Inferior parietal cortex (tissue), 1 donor: ENCODE measurements at regions not wholly inside any gene's neighbourhood (a gene's known extent, or its start where the extent isn't known, plus 50 kb on each side); places are given as distances from the start of the nearest gene placed in this dataset.

Experiments
- DNase-seq: peaks from one replicate; pipeline ENCODE4 v3.0.0-alpha.2; 2016; ENCODE audit errors: extremely low spot score

DNA sequence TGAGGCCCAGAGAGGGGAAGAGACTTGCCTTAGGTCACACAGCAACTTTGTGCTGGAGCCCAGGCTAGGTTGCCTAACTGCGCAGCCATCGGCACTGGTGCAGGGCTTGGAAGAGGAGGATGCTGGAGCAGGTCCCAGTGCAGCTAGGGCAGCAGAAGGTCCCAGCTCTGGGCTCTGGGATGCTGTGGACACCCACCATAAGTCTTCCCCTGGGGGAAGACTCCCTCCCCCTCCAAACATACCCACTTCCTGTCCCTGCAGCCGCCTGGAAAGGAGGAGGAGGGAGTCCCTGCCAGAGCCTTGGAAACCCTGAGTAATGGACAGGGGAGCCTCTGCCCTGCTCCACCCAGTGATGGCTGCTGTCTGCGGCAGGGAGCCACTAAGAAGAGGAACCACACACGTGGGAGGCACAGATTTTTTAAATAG, 93.6 kb downstream of the NCR2 start:
- DNase-seq: no peak

DNA sequence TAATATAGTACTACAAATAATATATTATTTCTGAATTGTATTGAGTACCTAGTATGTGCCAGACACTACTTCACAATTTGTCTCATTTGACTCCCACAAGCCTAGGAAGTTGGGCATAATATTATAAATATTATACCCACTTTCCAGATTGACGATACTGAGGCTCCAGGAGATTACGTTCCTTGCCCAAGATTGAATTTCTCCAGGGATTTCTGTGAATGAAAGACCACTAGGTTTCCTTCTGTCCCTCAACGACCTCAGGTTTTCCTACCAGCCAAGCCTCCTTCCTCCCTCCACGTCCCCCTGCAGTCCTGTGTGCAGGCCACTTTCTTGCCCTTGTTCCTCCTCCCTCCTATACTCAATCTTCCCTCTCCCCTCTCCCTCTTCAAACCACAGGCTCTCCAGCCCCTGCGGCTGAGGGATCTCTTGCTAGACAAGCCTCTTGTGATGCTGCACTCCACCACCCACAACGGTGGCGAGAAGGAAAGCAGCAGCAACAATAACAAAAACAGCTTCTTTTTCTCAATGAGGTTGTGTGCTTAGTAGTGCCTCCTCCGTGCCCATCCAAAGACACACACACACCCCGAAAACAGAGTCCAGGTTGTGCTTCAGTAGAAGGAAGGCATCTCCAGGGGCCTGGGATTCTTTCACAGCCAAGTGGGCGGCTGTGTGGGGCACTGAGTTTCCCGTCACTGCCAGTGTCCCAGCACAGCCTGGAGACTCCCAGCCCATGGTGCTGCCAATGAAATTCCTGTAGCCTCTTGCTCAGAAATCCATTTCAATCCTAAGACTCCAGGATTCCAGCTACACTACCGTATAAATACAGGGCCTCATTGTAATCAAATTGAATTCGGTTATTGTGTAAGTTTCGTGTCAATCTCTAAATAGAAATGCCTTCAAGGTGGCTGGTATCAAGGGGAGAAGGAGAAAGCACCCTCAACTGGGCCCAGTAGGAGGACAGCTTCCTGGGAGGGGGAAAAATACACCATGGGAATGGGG, 94.4 kb downstream of the NCR2 start:
- DNase-seq: no peak

DNA sequence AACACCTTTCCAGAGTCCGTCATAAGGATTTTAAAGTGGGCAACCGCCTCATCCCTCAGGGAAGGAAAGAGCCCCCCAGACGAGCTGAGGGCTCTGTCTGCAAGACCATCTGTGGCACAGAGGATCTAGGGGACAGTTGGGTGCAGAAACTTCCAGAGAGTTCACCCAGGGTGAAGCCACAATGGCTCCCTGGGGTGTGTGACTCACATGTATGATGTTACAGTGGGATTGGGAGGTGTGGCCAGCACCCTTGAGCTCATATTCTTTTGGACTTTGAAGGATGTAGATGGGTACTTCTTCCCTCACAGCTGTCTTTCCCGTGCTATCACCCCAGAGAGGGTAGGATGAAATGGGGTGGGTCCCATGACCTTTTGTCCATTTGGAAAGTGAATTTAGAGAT, 95.5 kb downstream of the NCR2 start:
- no peak for DNase-seq

DNA sequence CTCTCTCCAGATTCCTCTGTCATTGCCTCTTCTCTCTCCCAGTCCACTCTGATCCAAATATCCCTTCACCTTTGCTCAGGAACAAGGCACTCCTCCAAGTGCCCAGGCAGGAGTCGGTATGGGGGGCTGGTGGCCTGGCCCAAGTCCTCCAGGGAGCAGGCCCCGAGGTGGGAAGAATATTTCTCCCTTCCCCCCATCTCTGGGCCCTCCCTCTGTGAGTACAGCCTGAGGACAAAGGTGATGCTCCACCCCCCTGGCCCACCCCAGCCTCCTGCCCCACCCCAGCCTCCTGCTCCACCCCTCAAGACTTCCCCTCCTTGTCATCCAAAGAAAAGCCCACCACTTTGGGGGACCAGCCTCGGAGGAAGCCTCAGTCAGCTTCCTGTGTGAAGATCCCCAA, 96.9 kb downstream of the NCR2 start:
- DNase-seq: no peak

DNA sequence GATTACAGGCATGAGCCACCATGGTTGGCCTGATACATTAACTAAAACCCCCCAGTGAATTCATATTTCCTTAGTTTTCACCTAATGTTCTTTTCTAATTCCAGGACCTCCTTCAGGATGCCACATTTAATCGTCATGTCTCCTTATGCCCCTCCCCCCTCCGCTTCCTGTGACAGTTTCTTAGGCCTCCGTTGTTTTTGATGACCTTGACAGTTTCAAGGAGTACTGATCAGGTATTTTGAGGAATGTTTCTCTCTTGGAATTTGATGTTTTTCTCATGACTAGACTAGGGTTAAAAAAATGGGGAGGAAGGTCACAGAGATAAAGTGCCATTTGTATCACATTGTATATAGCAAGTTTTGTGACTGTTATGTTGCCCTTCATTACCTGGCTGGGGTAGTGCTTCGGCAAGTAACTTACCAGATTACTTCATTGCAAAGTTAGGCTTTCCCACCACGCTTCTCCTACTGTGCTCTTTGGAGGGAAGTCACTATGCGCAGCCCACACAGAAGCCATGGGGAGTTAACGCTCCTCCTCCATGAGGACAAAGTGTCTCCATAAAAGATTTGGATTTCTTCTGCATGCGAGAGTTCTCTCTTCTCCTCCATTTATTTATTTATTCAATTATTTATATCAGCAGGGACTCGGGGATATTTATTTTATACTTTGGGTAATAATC, 99.5 kb downstream of the NCR2 start:
- no peak for DNase-seq

DNA sequence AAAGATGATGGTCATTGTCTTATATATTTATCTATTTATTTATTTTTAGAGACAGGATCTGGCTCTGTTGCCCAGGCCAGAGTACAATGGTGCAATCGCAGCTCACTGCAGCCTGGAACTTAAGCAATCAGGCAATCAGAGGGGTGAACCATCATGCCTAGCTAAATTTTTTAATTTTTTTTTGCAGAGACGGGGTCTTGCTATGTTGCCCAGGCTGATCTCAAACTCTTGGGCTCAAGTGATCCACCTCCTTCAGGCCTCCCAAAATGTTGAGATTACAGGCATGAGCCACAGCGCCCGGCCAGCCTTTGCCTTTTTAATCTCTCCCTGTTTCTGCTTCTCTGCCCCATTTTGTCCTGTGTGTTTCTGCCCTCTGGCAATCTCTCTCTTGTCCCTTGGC, 102.2 kb downstream of the NCR2 start:
- no peak for DNase-seq

DNA sequence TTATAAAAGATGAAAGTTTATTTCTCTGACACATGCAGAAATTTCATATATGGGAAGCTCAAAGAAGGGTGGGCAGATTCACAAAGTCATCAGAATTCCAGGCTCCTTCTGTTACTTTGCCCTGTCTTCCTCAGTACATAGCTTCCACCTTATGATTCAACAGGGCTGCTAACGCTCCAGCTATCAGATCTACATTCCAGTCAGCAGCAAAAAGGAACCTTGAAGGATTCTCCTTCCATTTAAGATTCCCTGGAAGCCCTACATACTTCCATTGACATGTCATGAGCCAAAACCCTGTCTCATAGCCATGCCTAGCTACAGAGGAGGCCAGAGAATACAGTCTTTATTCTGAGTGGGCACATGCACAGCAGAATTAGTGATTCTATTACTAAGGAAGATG, 103.3 kb downstream of the NCR2 start:
- DNase-seq: no peak

DNA sequence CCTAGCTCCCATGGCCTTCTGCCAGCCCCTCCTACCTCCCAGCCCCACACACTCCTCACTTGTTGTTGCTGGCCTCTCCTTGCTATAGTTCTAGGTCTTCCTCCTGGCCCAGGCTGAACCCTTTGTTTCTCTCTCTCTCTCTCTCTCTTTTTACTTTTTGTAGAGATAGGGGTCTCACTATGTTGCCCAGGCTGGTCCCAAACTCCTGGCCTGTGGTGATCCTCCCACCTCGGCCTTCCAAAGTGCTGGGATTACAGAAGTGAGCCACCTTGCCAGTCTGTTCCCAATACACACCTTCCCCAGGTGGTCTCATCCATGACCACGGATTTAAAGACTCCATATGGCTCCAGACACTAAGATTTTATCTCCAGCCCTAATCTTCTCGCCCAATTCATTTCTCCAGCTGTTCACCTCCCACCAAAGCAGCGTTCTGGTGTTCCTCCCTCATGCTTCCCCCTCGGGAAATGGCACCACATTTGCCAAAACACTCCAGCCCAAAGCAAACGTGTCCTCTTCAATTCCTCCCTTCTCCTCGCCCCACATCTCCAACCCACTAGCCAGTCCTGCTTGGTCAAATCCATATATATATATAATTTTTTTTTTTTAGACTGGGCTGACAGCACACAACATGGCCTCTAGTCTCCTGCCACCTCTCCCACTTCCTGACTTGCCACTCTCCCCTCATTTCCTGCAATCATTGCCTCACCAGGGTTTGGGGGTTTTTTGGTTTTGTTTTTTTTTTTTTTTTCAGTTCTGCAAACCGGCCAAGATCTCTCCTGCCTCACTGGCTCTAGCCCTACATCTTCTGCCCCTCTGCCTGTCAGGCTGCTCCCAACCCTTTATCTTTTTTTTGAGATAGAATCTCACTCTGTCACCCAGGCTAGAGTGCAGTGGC, 104.4 kb downstream of the NCR2 start:
- DNase-seq: no peak

DNA sequence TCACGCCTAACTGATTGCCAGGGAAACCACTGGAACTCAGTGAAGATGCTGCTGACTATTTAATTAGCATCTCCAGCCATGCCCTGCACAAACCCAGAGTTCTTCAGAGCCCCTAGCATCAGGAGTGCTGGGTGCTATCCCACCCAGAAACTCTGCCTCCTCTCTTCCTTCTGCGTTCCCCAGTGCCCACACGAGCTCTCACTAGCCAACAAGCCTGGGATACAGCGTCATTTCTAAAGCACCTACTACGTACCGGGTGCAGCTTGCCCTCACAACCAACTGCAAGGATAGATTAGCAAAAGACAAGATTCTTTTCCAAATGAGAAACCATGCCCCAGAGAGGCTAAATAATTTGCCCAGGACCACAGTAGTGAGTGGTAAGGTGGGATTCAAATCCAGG, 105.2 kb upstream of the FOXP4 start:
- no peak for DNase-seq

DNA sequence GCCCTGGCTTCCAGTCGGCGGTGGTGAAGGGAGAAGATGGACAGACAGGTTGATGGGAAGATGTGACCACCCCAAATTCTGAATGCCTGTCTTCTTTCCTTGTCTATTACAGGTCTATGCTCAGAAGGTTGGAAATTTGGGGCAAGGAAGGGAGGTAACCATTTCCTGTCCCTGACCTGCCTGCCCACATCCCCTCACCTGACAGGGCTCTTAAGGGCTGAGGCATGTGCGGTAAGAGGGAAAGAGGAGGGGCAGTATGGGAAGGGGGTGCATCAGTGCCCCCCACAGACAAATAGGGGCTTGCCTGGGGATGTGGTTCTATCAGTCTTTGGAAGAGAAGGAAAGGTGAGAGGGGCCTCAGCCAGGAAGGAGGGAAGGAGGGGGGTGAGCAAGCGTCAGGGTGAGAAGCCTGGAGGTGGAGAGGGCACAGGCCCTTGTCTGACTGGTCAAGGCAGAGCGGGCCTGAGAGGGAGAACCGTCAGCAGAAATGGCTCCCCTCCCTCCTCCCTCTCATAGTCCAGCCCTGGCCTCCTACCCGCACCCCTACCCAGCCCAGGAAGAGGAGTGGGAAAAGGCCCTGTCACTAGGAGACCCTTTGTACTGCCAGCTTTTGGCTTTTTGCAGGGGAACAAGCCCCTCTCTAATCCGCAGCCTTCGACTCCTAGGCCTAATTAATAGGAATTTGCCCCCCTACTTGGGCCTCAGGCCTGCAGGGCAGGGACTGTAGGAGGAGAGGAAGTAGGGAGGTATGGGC, 104.4 kb upstream of the FOXP4 start:
- no peak for DNase-seq

DNA sequence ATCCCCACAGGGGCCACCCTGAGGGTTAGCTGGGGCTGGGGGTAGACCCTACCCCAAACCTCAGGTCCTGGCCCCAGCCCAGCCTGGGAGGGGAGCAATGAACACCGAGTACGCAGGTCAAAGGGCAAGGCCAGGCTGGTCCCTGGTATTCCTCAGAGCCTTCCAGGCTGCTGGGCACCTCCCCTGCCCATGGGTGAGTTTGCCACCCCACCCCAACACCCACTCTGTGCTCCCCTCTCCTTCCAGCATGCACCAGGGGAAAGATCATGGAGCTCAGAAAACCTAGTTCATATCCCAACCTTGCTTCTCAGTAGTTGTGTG, 103.9 kb upstream of the FOXP4 start:
- DNase-seq: no peak

DNA sequence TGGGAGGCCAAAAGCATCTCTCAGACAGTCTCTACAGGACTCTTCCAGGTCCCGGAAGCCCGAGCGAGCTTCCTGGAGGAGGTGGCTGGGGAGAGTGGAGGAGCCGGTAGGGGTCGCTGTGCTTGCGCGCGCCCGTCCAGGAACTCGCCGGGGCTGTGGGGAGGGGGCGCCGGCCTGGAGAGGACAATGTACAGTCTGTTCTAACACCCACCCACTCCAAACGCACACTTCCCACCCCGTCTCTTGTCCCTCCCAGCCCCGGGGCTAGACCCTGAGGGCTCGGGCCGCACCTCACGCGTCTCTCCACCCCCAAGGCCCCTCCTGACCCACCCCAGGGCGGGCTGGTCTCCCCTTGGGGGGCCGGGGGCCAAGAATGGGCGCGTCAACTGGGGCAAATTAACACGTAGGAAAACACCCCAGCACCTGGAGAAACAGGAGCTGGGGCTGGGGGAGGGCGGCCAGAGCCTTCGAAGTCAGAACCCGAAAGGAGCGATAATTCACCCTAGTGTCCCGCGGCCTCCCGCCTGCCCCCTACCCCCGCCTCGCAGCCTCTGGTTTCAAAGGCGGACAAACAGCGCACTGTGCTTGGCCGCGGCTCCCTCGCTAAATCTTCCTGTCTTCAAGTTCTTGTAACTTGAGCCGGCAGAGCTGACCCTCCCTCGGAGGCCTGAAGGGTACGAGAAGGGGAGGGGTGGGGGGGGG, 103.2 kb upstream of the FOXP4 start:
- DNase-seq: no peak

DNA sequence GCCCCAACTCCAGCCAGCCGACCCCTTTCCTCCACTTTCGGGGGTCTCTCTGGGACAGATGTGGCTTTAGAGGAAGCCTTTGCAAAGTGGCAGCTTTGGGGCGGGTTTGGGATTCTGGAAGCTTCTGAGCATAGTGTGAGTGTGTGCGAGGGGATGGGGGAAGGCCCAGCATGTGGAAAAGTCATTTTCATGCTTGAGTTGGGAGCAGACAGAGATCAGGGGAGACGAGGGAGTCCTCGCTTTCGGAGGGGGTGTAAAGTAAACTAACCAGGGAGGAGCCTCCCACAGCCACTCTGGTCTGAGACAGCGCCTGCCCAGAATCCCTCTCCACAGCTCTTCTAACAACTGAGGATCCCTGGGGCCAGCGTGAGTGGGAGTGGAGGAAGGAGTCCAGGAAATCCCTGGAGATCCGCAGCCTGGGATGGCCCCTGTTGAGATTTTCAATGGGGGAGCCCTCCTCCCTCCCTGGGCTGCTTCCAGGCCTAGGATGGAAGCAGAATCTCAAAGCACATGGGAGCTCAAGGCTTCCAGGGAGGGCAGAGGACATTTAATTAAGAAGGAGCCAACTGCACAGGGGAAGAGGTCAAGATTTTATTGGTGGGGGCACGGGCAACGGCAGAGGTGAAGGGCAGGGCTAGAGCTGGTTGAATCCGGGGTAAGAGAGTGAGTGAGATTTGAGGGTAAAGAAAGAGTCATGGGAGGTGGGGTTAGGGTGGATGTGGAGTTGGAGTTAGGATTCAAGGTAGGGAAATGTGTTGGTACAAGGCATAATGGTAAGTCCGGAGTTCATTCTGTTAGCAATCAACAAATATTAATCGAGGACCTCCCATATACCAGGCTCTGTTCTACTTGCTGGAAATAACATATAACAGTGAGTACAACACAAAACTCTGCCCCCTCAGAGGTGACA, 102.3 kb upstream of the FOXP4 start:
- DNase-seq: no peak

DNA sequence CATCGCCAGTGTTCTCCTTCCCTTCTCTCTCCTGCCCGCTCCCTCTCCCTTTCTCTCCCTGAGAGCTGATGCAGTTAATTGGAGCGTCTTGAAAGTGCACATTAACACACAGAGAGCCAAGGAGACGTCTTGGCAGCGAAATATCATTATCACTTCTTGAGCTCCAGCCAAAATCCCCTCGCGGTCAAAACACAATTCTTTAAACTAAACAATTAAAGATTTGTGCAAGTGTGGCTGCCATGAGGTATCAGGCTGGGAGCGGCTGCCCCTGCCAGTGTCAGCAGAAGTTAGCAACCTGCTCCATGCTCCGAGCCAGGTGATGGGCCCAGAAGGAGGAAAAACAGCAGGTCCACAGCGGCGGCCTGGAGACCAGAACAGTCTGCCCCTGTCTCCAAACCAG, 100.9 kb upstream of the FOXP4 start:
- DNase-seq: no peak

DNA sequence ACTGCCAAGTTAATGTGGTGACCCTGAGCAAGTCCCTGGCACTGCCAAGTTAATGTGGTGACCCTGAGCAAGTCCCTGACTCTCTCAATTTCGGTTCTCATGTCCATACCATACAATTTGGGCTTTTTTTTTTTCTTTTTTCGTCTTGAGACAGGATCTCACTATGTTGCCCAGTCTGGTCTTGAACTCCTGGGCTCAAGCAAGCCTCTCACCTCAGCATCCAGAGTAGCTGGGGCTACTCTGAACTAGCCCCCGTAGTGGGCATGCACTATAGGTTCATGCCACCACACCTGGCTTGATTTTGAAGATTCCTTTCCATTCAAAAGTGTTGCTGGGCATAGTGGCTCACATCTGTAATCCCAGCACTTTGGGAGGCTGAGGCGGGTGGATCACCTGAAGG, 100.0 kb upstream of the FOXP4 start:
- DNase-seq: no peak

DNA sequence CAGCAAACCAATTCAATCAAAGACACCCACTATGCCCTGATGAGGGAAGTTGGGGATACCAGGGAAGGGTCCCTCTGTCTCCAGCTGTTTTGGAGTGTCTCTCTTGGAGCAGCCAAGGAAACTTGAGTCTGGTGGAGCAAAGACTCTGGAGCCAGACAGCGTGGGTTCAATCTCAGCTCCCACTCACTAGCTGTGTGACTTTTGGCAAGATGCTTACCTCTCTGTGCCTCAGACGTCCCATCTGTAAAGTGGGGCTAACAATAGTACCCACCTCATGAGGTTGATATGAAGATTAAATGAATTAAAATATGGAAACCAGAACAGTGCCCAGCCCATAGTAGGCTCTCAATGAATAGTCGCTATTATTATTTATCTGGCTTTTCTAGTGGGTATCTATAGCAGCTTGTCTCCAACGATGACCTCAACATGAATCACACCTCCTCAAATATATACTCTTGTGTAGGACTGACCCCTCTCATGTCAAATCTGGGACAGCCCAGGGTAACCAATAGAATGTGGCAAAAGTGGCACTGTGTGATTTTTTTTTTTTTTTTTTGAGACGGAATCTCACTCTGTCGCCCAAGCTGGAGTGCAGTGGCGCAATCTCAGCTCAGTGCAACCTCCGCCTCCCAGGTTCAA, 99.2 kb upstream of the FOXP4 start:
- DNase-seq: no peak

DNA sequence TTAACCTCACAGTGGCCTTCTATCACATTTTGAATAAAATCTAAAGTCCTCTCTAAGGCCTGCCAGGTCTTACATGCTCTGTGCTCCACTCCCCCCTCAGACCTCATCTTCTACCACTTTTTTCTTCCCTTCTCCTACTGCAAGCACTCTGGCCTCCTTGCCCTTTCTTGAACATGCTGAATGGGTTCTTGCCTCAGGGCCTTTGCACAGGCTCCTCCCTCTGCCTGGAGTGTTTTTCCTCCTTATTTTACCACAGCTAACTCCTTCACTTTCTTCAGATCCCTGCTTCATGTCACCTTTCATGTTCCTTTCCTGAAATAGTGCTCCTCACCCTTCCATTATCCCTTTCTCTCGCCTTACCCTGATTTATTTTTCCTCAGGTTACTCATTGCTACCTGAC, 97.9 kb upstream of the FOXP4 start:
- no peak for DNase-seq

DNA sequence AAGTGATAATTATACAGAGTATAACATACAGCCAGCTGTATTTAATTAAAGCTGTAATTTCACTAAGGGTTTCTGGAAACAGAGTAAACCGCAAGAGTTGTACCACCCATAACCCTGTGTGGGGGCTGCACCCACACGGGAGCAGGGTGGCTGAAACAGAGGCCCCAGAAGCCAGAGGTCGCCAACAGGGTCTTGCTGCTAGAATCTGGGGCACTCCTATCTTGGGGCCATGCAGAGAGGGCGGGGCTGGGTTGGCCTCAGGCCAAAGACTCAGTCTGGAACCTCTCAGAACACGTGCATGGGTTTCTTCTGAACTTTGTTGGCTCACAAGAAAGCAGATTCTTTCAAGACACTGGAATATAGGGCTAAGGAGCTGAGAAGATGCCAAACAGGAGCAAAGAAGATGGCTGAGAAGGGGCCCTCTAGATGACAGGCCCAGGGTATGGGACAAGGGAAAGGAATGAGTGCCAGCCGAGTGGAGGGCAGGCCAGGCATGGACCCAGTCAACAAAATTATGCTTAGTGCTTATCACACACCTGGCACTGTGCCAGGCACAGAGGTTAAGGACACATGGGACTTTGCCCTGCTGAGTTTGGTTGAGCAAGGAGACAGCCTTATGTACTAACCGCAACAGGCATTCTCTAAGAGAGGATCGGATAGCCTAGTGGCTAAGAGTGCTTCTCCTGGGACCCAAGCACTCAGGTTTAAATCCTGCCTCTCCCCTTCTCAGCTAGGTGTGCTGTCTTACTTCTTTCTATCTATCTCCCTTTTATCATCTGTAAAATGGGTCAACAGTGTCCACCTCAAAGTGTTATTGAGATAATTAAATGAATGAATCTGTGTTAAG, 96.6 kb upstream of the FOXP4 start:
- DNase-seq: no peak
